Mammary epithelial cell (primary cell): ENCODE measurements at regions not wholly inside any gene's neighbourhood (a gene's known extent, or its start where the extent isn't known, plus 50 kb on each side); places are given as distances from the start of the nearest gene placed in this dataset.

ENCODE experiments used
- CTCF ChIP-seq, 2 donors: IDR thresholded peaks in 1 of 2; conservative IDR thresholded peaks in 1 of 2; 2 replicates each; pipeline ENCODE4 v1.5.1; 2011 to 2012; ENCODE audit warnings: inconsistent platforms in 2 of 2, low read length in 2 of 2, mild to moderate bottlenecking in 2 of 2, control low read depth in 1 of 2, low read depth in 1 of 2; ENCODE audit not compliant: insufficient read depth in 1 of 2; ENCODE audit errors: extremely low read depth in 1 of 2
- EZH2 ChIP-seq: IDR thresholded peaks from 2 replicates; pipeline ENCODE4 v1.6.1; 2012; ENCODE audit warnings: low read length, inconsistent platforms, borderline replicate concordance

DNA sequence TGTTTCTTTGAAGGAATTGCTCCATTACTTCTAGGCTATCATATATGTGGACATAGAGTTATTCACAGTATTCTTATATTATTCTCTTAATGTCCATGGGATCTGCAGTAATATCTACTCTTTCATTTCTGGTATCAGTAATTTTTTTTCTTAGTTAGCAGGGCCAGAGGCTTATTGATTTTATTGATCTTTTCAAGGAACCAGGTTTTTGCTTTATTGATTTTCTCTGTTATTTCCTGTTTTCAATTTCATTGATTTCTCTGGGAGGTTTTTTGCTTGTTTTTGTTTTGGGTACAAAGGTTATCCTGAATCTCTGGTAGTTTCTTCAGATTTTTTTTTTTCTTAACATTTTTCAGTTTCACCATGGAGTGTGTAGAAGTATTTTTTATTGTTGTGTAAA is 60.1 kb upstream of the AP4E1 start:
- TF ChIP-seq CTCF (conservative IDR thresholded peaks at IDR 0.05 in 1 of 2, IDR thresholded peaks at IDR 0.05 in 1 of 2; ENCODE audit: extremely low read depth in 1 of 2, insufficient read depth in 1 of 2, low read depth in 1 of 2, low read length in 2 of 2) (no peak), EZH2 (no peak)
